GM21825 (cell line): ENCODE measurements at regions not wholly inside any gene's neighbourhood (a gene's known extent, or its start where the extent isn't known, plus 50 kb on each side); places are given as distances from the start of the nearest gene placed in this dataset.
A peak's percentile ranks its signal among the peaks of the same experiment; 100 is the strongest.

ENCODE experiments used
- ATAC-seq: cut with Tn5 transposase; IDR thresholded peaks from one replicate; pipeline ENCODE4 v1.9.1; 2021; ENCODE audit warnings: mild to moderate bottlenecking, moderate library complexity; ENCODE audit not compliant: unreplicated experiment

- ATAC-seq: no peak
These were observed 127.1 kb upstream of the ANO3 start for GRCh38 chr11:26204839-26205238.

- ATAC-seq: no peak
These were observed 112.5 kb upstream of the ANO3 start for GRCh38 chr11:26219183-26220117.

- no peak for ATAC-seq
These were observed 106.3 kb upstream of the ANO3 start for GRCh38 chr11:26225646-26226045.

- peak; percentile 85 for ATAC-seq
These were observed 104.6 kb upstream of the ANO3 start for GRCh38 chr11:26227301-26227746.

GRCh38 chr11:26227883-26228502 lies 103.9 kb upstream of the ANO3 start:
- no peak for ATAC-seq

GRCh38 chr11:26228778-26229177 lies 103.2 kb upstream of the ANO3 start:
- no peak for ATAC-seq

- ATAC-seq: no peak
These were observed 102.7 kb upstream of the ANO3 start for GRCh38 chr11:26229257-26229656.

GRCh38 chr11:26229981-26230380 lies 101.9 kb upstream of the ANO3 start:
- no peak for ATAC-seq

GRCh38 chr11:26231252-26231661 lies 100.7 kb upstream of the ANO3 start:
- ATAC-seq: no peak

GRCh38 chr11:26234451-26234850 lies 97.5 kb upstream of the ANO3 start:
- no peak for ATAC-seq

GRCh38 chr11:26243426-26243825 lies 88.5 kb upstream of the ANO3 start:
- ATAC-seq: no peak

GRCh38 chr11:26244207-26244606 lies 87.7 kb upstream of the ANO3 start:
- no peak for ATAC-seq

- no peak for ATAC-seq
These were observed 86.9 kb upstream of the ANO3 start for GRCh38 chr11:26245046-26245445.

- no peak for ATAC-seq
These were observed 84.6 kb upstream of the ANO3 start for GRCh38 chr11:26247340-26247739.

- ATAC-seq: no peak
These were observed 83.3 kb upstream of the ANO3 start for GRCh38 chr11:26248661-26249060.

- ATAC-seq: no peak
These were observed 77.6 kb upstream of the ANO3 start for GRCh38 chr11:26254378-26254777.

- ATAC-seq: no peak
These were observed 68.2 kb upstream of the ANO3 start for GRCh38 chr11:26263769-26264168.

GRCh38 chr11:26264266-26264665 lies 67.7 kb upstream of the ANO3 start:
- ATAC-seq: no peak

GRCh38 chr11:26268980-26269660 lies 62.8 kb upstream of the ANO3 start:
- ATAC-seq: no peak

GRCh38 chr11:26271666-26272065 lies 60.3 kb upstream of the ANO3 start:
- ATAC-seq: no peak

GRCh38 chr11:26276798-26277424 lies 55.0 kb upstream of the ANO3 start:
- peak; percentile 83 for ATAC-seq
